ENCODE measurements at regions not wholly inside any gene's neighbourhood (a gene's known extent, or its start where the extent isn't known, plus 50 kb on each side); places are given as distances from the start of the nearest gene placed in this dataset.

DNA sequence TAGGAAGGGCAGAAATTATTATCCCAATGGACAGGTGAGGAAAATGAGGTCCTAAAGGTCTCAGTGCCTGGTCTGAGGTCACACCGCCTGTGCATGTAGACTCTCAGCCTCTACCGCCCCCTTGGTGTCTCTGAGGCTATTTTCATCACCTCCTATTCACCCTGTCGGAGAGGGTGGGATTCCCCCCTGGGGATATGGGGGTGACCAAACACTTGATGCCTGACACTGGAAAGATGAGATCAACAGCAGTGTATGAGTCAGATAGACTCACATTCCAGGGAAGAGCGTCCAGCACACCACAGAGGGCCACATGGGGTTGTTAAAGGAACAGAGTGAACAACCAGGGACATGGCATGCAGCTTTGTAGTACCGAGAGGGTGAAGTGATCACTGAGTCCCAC, 199.7 kb downstream of the SMAD2 start:
- no peak overlapping the region for H3K4me2 ChIP-seq (ENCODE audit: low read depth, low read length)
- FAIRE-seq (no peak), ATAC-seq (no peak), DNase-seq (ENCODE audit: low spot score) (no peak)
- H3K4me3 ChIP-seq (replicated peaks in 1 of 3; ENCODE audit: insufficient read depth in 1 of 3, low read depth in 2 of 3, low read length in 3 of 3) = no peak overlapping the region
- no peak overlapping the region for H3K27ac ChIP-seq (ENCODE audit: extremely low read length, insufficient read depth, low read length)
- no peak overlapping the region for H3K9ac ChIP-seq (ENCODE audit: insufficient read depth, low read depth, low read length)
- no peaks in the 10 kb centered on the region for H3K79me2 ChIP-seq (ENCODE audit: insufficient read depth, low read length)
- BruUV-seq (replicated peaks) = no TSS peak
- intact Hi-C loops (cut with micrococcal nuclease; ENCODE audit: unreplicated experiment) = no loop called here
- H4K20me1 ChIP-seq (ENCODE audit: insufficient read depth, low read length) = no peaks in the 10 kb centered on the region
- 2% methylated on average over 5 of the region's 5 CpGs for WGBS (ENCODE audit: low lambda C conversion rate)
- no peak overlapping the region for H2AFZ ChIP-seq (ENCODE audit: low read length)
- TF ChIP-seq, protein P1, sequence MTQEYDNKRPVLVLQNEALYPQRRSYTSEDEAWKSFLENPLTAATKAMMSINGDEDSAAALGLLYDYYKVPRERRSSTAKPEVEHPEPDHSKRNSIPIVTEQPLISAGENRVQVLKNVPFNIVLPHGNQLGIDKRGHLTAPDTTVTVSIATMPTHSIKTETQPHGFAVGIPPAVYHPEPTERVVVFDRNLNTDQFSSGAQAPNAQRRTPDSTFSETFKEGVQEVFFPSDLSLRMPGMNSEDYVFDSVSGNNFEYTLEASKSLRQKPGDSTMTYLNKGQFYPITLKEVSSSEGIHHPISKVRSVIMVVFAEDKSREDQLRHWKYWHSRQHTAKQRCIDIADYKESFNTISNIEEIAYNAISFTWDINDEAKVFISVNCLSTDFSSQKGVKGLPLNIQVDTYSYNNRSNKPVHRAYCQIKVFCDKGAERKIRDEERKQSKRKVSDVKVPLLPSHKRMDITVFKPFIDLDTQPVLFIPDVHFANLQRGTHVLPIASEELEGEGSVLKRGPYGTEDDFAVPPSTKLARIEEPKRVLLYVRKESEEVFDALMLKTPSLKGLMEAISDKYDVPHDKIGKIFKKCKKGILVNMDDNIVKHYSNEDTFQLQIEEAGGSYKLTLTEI (CRISPR knock-in tag; conservative IDR thresholded peaks at IDR 0.05) = no peak
- TF ChIP-seq FOXC1 (CRISPR knock-in tag; IDR thresholded peaks at IDR 0.05; ENCODE audit: borderline replicate concordance) (no peak), SRSF9 (IDR thresholded peaks at IDR 0.05; ENCODE audit: borderline replicate concordance, insufficient read depth, low read depth, low read length, poor library complexity, severe bottlenecking) (no peak), GTF2F1 (IDR thresholded peaks at IDR 0.05; ENCODE audit: low read length) (no peak), ZNF484 (CRISPR knock-in tag; IDR thresholded peaks at IDR 0.05; ENCODE audit: borderline replicate concordance, low read depth) (no peak), KAT8 (CRISPR knock-in tag; IDR thresholded peaks at IDR 0.05) (no peak), ZNF557 (CRISPR knock-in tag; IDR thresholded peaks at IDR 0.05) (no peak), NR3C1 (CRISPR knock-in tag; IDR thresholded peaks at IDR 0.05) (no peak), NFE2 (CRISPR knock-in tag; IDR thresholded peaks at IDR 0.05) (no peak), ZKSCAN5 (CRISPR knock-in tag; IDR thresholded peaks at IDR 0.05) (no peak), HDAC6 (IDR thresholded peaks at IDR 0.05; ENCODE audit: low read depth, low read length) (no peak), MED8 (CRISPR knock-in tag; IDR thresholded peaks at IDR 0.05; ENCODE audit: insufficient replicate concordance) (no peak), ZNF354B (CRISPR knock-in tag; IDR thresholded peaks at IDR 0.05) (no peak), HOXA3 (CRISPR knock-in tag; IDR thresholded peaks at IDR 0.05) (no peak), ZNF720 (CRISPR knock-in tag; IDR thresholded peaks at IDR 0.05) (no peak)
- TF ChIP-seq, protein P2, sequence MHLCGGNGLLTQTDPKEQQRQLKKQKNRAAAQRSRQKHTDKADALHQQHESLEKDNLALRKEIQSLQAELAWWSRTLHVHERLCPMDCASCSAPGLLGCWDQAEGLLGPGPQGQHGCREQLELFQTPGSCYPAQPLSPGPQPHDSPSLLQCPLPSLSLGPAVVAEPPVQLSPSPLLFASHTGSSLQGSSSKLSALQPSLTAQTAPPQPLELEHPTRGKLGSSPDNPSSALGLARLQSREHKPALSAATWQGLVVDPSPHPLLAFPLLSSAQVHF (CRISPR knock-in tag; IDR thresholded peaks at IDR 0.05) = no peak
- in situ Hi-C loops (cut with HindIII; ENCODE audit: extremely low pct_ligation_motif_present, low pct_unique_long_range_greater_than_20kb) = no loop called here
- no peaks in the 10 kb centered on the region for H3K9me3 ChIP-seq (ENCODE audit: low read length)
- no peaks in the 10 kb centered on the region for H3K36me3 ChIP-seq (replicated peaks in 1 of 2; ENCODE audit: control insufficient read depth in 1 of 2, insufficient read depth in 2 of 2, low read length in 2 of 2)
- ChIA-PET CTCF (ENCODE audit: low intra/inter-chr PET ratio, low total read pairs) (no interaction called here), POLR2A (no interaction called here)
- H3K4me1 ChIP-seq (ENCODE audit: insufficient read depth, low read length) = no peaks in the 10 kb centered on the region
- peaks cover 0 to 23% of the 10 kb centered on the region in 2 experiments; a peak in 3 of 5 replicates for H3K27me3 ChIP-seq (ENCODE audit: control insufficient read depth in 1 of 2, insufficient read depth in 2 of 2, low read length in 2 of 2)
